Liver (tissue), 8 donors: ENCODE measurements at regions not wholly inside any gene's neighbourhood (a gene's known extent, or its start where the extent isn't known, plus 50 kb on each side); places are given as distances from the start of the nearest gene placed in this dataset.

ENCODE experiments used
- DNase-seq: peaks from one replicate; pipeline ENCODE4 v3.0.0-alpha.2; 2017; ENCODE audit warnings: low spot score
- H3K27ac ChIP-seq, 2 donors: one replicate each; pipeline ENCODE4 v1.7.0; 2013; ENCODE audit warnings: inconsistent platforms in 2 of 2, low read length in 2 of 2, control low read depth in 1 of 2, low read depth in 1 of 2, mild to moderate bottlenecking in 1 of 2
- H3K27me3 ChIP-seq, 4 donors: one replicate each; pipeline versions ENCODE4 v1.6.1 to v1.7.0; 2013; ENCODE audit warnings: low read length in 3 of 4, inconsistent platforms in 1 of 4, mild to moderate bottlenecking in 1 of 4, moderate library complexity in 1 of 4; ENCODE audit not compliant: control insufficient read depth in 4 of 4, insufficient read depth in 4 of 4
- H3K36me3 ChIP-seq, 4 donors: one replicate each; pipeline versions ENCODE4 v1.6.1 to v1.7.0; 2013; ENCODE audit warnings: low read length in 3 of 4, mild to moderate bottlenecking in 3 of 4, low read depth in 1 of 4, moderate library complexity in 1 of 4; ENCODE audit not compliant: control insufficient read depth in 4 of 4, insufficient read depth in 3 of 4
- H3K4me1 ChIP-seq, 4 donors: one replicate each; pipeline versions ENCODE4 v1.6.1 to v1.7.0; 2013; ENCODE audit warnings: low read length in 3 of 4, mild to moderate bottlenecking in 3 of 4, moderate library complexity in 1 of 4; ENCODE audit not compliant: control insufficient read depth in 4 of 4, insufficient read depth in 4 of 4
- H3K4me3 ChIP-seq, 3 donors: one replicate each; pipeline versions ENCODE4 v1.6.1 to v1.7.0; 2013; ENCODE audit warnings: low read length in 3 of 3, control low read depth in 1 of 3, low read depth in 1 of 3, mild to moderate bottlenecking in 1 of 3
- H3K9ac ChIP-seq, 2 donors: one replicate each; pipeline ENCODE4 v1.7.0; 2013; ENCODE audit warnings: low read length in 2 of 2, mild to moderate bottlenecking in 2 of 2, moderate library complexity in 2 of 2, control low read depth in 1 of 2, low read depth in 1 of 2
- H3K9me3 ChIP-seq, 4 donors: one replicate each; pipeline versions ENCODE4 v1.6.1 to v1.7.0; 2013; ENCODE audit warnings: low read length in 3 of 4; ENCODE audit not compliant: control insufficient read depth in 4 of 4
- ATF3 ChIP-seq: IDR thresholded peaks from 2 replicates; pipeline ENCODE4 v1.6.1; 2016; ENCODE audit warnings: antibody characterized with exemption
- CTCF ChIP-seq: fragments of 150-350 bp; IDR thresholded peaks from 2 replicates; pipeline ENCODE4 v1.5.1; 2017; ENCODE audit warnings: improper control_type of control experiment, low read depth, low read length; ENCODE audit not compliant: missing input control
- EGR1 ChIP-seq, 2 donors: IDR thresholded peaks; 2 replicates each; pipeline ENCODE4 v1.6.1; 2016 to 2018; ENCODE audit warnings: antibody characterized with exemption in 2 of 2, low read depth in 2 of 2
- FOXA1 ChIP-seq: IDR thresholded peaks from 2 replicates; pipeline ENCODE4 v1.6.1; 2016; ENCODE audit warnings: antibody characterized with exemption
- FOXA2 ChIP-seq: IDR thresholded peaks from 2 replicates; pipeline ENCODE4 v1.6.1; 2016; ENCODE audit warnings: antibody characterized with exemption
- GABPA ChIP-seq, 2 donors: IDR thresholded peaks in 1 of 2; conservative IDR thresholded peaks in 1 of 2; 2 replicates each; pipeline ENCODE4 v1.6.1; 2016; ENCODE audit warnings: antibody characterized with exemption in 2 of 2, mild to moderate bottlenecking in 1 of 2, moderate library complexity in 1 of 2
- HNF4G ChIP-seq: IDR thresholded peaks from 2 replicates; pipeline ENCODE4 v1.6.1; 2016; ENCODE audit warnings: antibody characterized with exemption
- JUND ChIP-seq, 2 donors: IDR thresholded peaks; 2 replicates each; pipeline ENCODE4 v1.6.1; 2016; ENCODE audit warnings: antibody characterized with exemption in 2 of 2
- NR2F2 ChIP-seq: IDR thresholded peaks from 2 replicates; pipeline ENCODE4 v1.6.1; 2016; ENCODE audit warnings: antibody characterized with exemption
- RAD21 ChIP-seq, 2 donors: IDR thresholded peaks; 2 replicates each; pipeline ENCODE4 v1.6.1; 2016; ENCODE audit warnings: antibody characterized with exemption in 2 of 2, mild to moderate bottlenecking in 2 of 2
- REST ChIP-seq: IDR thresholded peaks from 2 replicates; pipeline ENCODE4 v1.6.1; 2016; ENCODE audit warnings: antibody characterized with exemption, mild to moderate bottlenecking
- RXRA ChIP-seq, 2 donors: IDR thresholded peaks; 2 replicates each; pipeline ENCODE4 v1.6.1; 2017 to 2018; ENCODE audit warnings: antibody characterized with exemption in 2 of 2, mild to moderate bottlenecking in 1 of 2
- SP1 ChIP-seq: IDR thresholded peaks from 2 replicates; pipeline ENCODE4 v1.6.1; 2018; ENCODE audit warnings: antibody characterized with exemption, mild to moderate bottlenecking
- TAF1 ChIP-seq: conservative IDR thresholded peaks from 2 replicates; pipeline ENCODE4 v1.6.1; 2016; ENCODE audit warnings: antibody characterized with exemption, mild to moderate bottlenecking
- YY1 ChIP-seq: IDR thresholded peaks from 2 replicates; pipeline ENCODE4 v1.6.1; 2016; ENCODE audit warnings: antibody characterized with exemption, mild to moderate bottlenecking
- WGBS: extraction: QIAGEN DNeasy Blood & Tissue Kit; methylation state at CpG from one replicate; pipeline ENCODE4 v1.1.7; 2013; 5-methylcytosine and 5-hydroxymethylcytosine counted together
- TF ChIP-seq, protein P1 (sequence below): IDR thresholded peaks from 2 replicates; pipeline ENCODE4 v1.6.1; 2016; ENCODE audit warnings: antibody characterized with exemption
- TF ChIP-seq, protein P2 (sequence below): IDR thresholded peaks from 2 replicates; pipeline ENCODE4 v1.6.1; 2016; ENCODE audit warnings: antibody characterized with exemption
- donor health status: healthy.
- donor health status: healthy.
- donor health status: healthy.
- donor health status: healthy.
- donor health status: healthy.

DNA sequence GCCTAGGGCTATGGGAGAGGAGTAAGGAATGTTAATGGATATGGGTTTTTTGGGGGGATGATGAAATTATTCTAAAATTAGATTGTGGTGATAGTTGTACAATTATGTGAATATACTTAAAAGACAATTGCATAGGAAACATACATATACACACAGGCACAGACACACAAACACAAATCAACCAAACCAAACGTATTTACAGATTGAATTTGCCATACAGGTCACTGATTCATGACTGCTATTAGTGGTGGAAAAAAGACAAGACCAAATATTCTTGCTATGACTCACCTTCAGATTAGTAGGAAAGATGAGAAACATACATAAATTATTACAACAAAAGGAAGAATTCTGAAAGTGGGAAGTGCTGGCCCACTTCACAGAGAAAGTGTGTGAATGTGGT lies 85.3 kb downstream of the C3orf38 start:
- Histone ChIP-seq H3K9ac (no peak overlapping the region), H3K4me1 (no peaks in the 10 kb centered on the region), H3K27me3 (no peaks in the 10 kb centered on the region), H3K27ac (no peak overlapping the region), H3K9me3 (no peaks in the 10 kb centered on the region), H3K4me3 (no peak overlapping the region), H3K36me3 (no peaks in the 10 kb centered on the region)
- DNase-seq = no peak
- no peak for TF ChIP-seq FOXA2
- TF ChIP-seq REST = no peak
- TF ChIP-seq JUND (IDR thresholded peaks at IDR 0.05) = no peak
- TF ChIP-seq HNF4G = no peak
- TF ChIP-seq CTCF = no peak
- no peak for TF ChIP-seq SP1
- TF ChIP-seq TAF1 = no peak
- TF ChIP-seq GABPA (IDR thresholded peaks at IDR 0.05 in 1 of 2, conservative IDR thresholded peaks at IDR 0.05 in 1 of 2) = no peak
- TF ChIP-seq NR2F2 = no peak
- TF ChIP-seq ATF3 = no peak
- no peak for TF ChIP-seq FOXA1
- TF ChIP-seq RAD21 (IDR thresholded peaks at IDR 0.05) = no peak
- 22% methylated on average over 1 of the region's 1 CpG for WGBS

DNA sequence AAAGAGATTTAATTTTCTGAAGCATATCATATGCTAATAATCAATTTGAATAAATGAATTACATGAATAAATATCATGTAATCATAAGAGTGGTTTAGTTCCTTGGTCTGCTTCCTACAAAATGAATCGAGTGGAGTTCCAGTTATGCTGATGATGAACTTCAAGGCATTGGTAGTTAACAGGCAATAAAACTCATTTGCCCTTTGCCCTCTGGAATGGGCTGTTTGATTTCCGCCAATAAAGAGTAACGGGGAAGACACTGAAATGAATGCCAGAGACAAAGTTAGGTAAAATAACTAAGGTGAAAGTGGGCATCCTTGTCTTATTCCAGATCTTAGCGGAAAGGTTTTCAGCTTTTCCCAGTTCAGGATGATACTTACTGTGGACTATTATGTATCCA lies 90.1 kb downstream of the C3orf38 start:
- H3K9ac ChIP-seq = no peak overlapping the region
- H3K4me3 ChIP-seq = no peak overlapping the region
- no peaks in the 10 kb centered on the region for H3K36me3 ChIP-seq
- no peak for DNase-seq
- no peaks in the 10 kb centered on the region for H3K4me1 ChIP-seq
- H3K27me3 ChIP-seq = no peaks in the 10 kb centered on the region
- peaks cover 0 to 4% (median under 1%) of the 10 kb centered on the region in 4 donors for H3K9me3 ChIP-seq
- no peak overlapping the region for H3K27ac ChIP-seq
- WGBS = 72% methylated on average over 4 of the region's 4 CpGs
- no peak for TF ChIP-seq HNF4G
- no peak for TF ChIP-seq GABPA (IDR thresholded peaks at IDR 0.05 in 1 of 2, conservative IDR thresholded peaks at IDR 0.05 in 1 of 2)
- no peak for TF ChIP-seq TAF1
- TF ChIP-seq, protein P1, sequence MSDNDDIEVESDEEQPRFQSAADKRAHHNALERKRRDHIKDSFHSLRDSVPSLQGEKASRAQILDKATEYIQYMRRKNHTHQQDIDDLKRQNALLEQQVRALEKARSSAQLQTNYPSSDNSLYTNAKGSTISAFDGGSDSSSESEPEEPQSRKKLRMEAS = no peak
- TF ChIP-seq FOXA2 = no peak
- TF ChIP-seq SP1 = no peak
- TF ChIP-seq RAD21 (IDR thresholded peaks at IDR 0.05) = no peak
- TF ChIP-seq, protein P2, sequence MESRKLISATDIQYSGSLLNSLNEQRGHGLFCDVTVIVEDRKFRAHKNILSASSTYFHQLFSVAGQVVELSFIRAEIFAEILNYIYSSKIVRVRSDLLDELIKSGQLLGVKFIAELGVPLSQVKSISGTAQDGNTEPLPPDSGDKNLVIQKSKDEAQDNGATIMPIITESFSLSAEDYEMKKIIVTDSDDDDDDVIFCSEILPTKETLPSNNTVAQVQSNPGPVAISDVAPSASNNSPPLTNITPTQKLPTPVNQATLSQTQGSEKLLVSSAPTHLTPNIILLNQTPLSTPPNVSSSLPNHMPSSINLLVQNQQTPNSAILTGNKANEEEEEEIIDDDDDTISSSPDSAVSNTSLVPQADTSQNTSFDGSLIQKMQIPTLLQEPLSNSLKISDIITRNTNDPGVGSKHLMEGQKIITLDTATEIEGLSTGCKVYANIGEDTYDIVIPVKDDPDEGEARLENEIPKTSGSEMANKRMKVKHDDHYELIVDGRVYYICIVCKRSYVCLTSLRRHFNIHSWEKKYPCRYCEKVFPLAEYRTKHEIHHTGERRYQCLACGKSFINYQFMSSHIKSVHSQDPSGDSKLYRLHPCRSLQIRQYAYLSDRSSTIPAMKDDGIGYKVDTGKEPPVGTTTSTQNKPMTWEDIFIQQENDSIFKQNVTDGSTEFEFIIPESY = no peak
- no peak for TF ChIP-seq FOXA1
- no peak for TF ChIP-seq CTCF
- no peak for TF ChIP-seq JUND (IDR thresholded peaks at IDR 0.05)
- no peak for TF ChIP-seq EGR1 (IDR thresholded peaks at IDR 0.05; ENCODE audit: low read depth in 2 of 2)
- TF ChIP-seq NR2F2 = no peak
- TF ChIP-seq REST = no peak
- no peak for TF ChIP-seq YY1
- TF ChIP-seq ATF3 = no peak
- TF ChIP-seq RXRA (IDR thresholded peaks at IDR 0.05) = no peak
